Pancreas (tissue), 10 donors: ENCODE measurements at regions not wholly inside any gene's neighbourhood (a gene's known extent, or its start where the extent isn't known, plus 50 kb on each side); places are given as distances from the start of the nearest gene placed in this dataset.
A peak's percentile ranks its signal among the peaks of the same experiment; 100 is the strongest.

Experiments
- ATAC-seq, 4 donors: fragments of 200-7000 bp; cut with Tn5 transposase; one replicate each; pipeline versions ENCODE4 v1.8.0 to v1.9.1; 2020; ENCODE audit warnings: mild to moderate bottlenecking in 4 of 4, moderate library complexity in 4 of 4
- DNase-seq, 6 donors: peaks; one replicate each; pipeline ENCODE4 v3.0.0-alpha.2; 2020
- FAIRE-seq: peaks from 2 replicates; lab custom pipeline; 2012; peaks lifted over from hg19 to GRCh38; lab: Jason Lieb, UNC
- H3K27ac ChIP-seq, 4 donors: fragments of 200-600 bp; sonication (generic); 1 replicate in 3 of 4; 2 replicates in 1 of 4; pipeline versions ENCODE4 v1.5.0 to v1.8.0; 2020
- H3K27me3 ChIP-seq, 4 donors: fragments of 200-600 bp; one replicate each; pipeline ENCODE4 v1.8.0; 2021
- H3K36me3 ChIP-seq, 3 donors: fragments of 200-600 bp; sonication (generic) in 1 of 3; one replicate each; pipeline versions ENCODE4 v1.5.0 to v1.8.0; 2020 to 2021
- H3K4me1 ChIP-seq, 3 donors: fragments of 200-600 bp; one replicate each; pipeline ENCODE4 v1.8.0; 2021
- H3K4me3 ChIP-seq, 4 donors: fragments of 200-600 bp; sonication (generic) in 2 of 4; one replicate each; pipeline versions ENCODE4 v1.5.0 to v1.8.0; 2020 to 2021
- H3K9me3 ChIP-seq, 4 donors: fragments of 200-600 bp; one replicate each; pipeline ENCODE4 v1.8.0; 2021
- CTCF ChIP-seq, 4 donors: fragments of 200-600 bp; sonication (generic) in 3 of 4; IDR thresholded peaks; one replicate each; pipeline versions ENCODE4 v1.5.0 to v1.8.0; 2021; ENCODE audit warnings: antibody characterized with exemption in 4 of 4
- WGBS, 2 donors: extraction: QIAGEN DNeasy Blood & Tissue Kit; methylation state at CpG; one replicate each; pipeline ENCODE4 v1.1.7; 2013; 5-methylcytosine and 5-hydroxymethylcytosine counted together
- intact Hi-C, 3 donors: fragments of 100-400 bp; cut with DNase I; formaldehyde crosslinking; loops; one replicate each; pipeline versions ENCODE4 v1.11.1 to v1.14.2; 2022
- donor health status: healthy with polysubstance abuse.
- donor health status: DM: no; HTN: no; CAD: no; lungs with moderate emphysema.
- donor health status: DM: no; HTN: no; CAD: no.
- donor health status: control.
- donor health status: control.
- donor health status: Bipolar disorder and iron deficiency.
- donor health status: DM: yes; HTN: yes; CAD: no.
- donor health status: DM: no; HTN: no; CAD: no.
- donor health status: DM: no; HTN: no; CAD: no.
- donor health status: DM: yes; HTN: yes; CAD: no.

- Histone ChIP-seq H3K36me3 (no peaks in the 10 kb centered on the region), H3K9me3 (no peaks in the 10 kb centered on the region), H3K27ac (no peak overlapping the region), H3K27me3 (no peaks in the 10 kb centered on the region), H3K4me3 (no peak overlapping the region), H3K4me1 (no peaks in the 10 kb centered on the region)
- no peak for FAIRE-seq
- intact Hi-C loops: no loop called here
- no peak for DNase-seq
- 86 to 88% methylated on average over 2 of the region's 2 CpGs for WGBS, 2 donors
- no peak for ATAC-seq
- TF ChIP-seq CTCF (IDR thresholded peaks at IDR 0.05): no peak
These were observed 947.0 kb downstream of the REEP3 start for GRCh38 chr10:64468219-64468618.

- no peak overlapping the region for H3K4me3 ChIP-seq
- H3K27ac ChIP-seq: no peak overlapping the region
- H3K9me3 ChIP-seq: no peaks in the 10 kb centered on the region
- intact Hi-C loops: no loop called here
- H3K36me3 ChIP-seq: no peaks in the 10 kb centered on the region
- DNase-seq (no peak), ATAC-seq (no peak), FAIRE-seq (no peak)
- H3K27me3 ChIP-seq: no peaks in the 10 kb centered on the region
- H3K4me1 ChIP-seq: no peaks in the 10 kb centered on the region
- no peak for TF ChIP-seq CTCF (IDR thresholded peaks at IDR 0.05)
These were observed 955.3 kb downstream of the REEP3 start for GRCh38 chr10:64476506-64476905.

- FAIRE-seq (no peak), ATAC-seq (no peak), DNase-seq (no peak)
- intact Hi-C loops: no loop called here
- Histone ChIP-seq H3K4me3 (no peak overlapping the region), H3K9me3 (no peaks in the 10 kb centered on the region), H3K27me3 (no peaks in the 10 kb centered on the region), H3K36me3 (no peaks in the 10 kb centered on the region), H3K27ac (no peak overlapping the region), H3K4me1 (no peaks in the 10 kb centered on the region)
- no peak for TF ChIP-seq CTCF (IDR thresholded peaks at IDR 0.05)
These were observed 956.6 kb downstream of the REEP3 start for GRCh38 chr10:64477791-64478190.

GRCh38 chr10:64484811-64485330 is 963.7 kb downstream of the REEP3 start:
- no peaks in the 10 kb centered on the region for H3K4me1 ChIP-seq
- ATAC-seq: no peak
- no peak for DNase-seq
- H3K36me3 ChIP-seq: no peaks in the 10 kb centered on the region
- intact Hi-C loops: no loop called here
- no peaks in the 10 kb centered on the region for H3K9me3 ChIP-seq
- no peak for TF ChIP-seq CTCF (IDR thresholded peaks at IDR 0.05)
- no peak for FAIRE-seq
- no peaks in the 10 kb centered on the region for H3K27me3 ChIP-seq
- no peak overlapping the region for H3K4me3 ChIP-seq
- H3K27ac ChIP-seq: no peak overlapping the region

GRCh38 chr10:64486149-64486548 is 964.9 kb downstream of the REEP3 start:
- H3K27me3 ChIP-seq: no peaks in the 10 kb centered on the region
- H3K36me3 ChIP-seq: no peaks in the 10 kb centered on the region
- FAIRE-seq (no peak), ATAC-seq (peak in 1 of 4 donors; percentile 29), DNase-seq (no peak)
- no peak overlapping the region for H3K4me3 ChIP-seq
- H3K9me3 ChIP-seq: no peaks in the 10 kb centered on the region
- H3K27ac ChIP-seq: no peak overlapping the region
- 49 to 67% methylated on average over 2 of the region's 2 CpGs for whole genome bisulfite sequencing, 2 donors
- intact Hi-C loops: no loop called here
- no peaks in the 10 kb centered on the region for H3K4me1 ChIP-seq
- no peak for TF ChIP-seq CTCF (IDR thresholded peaks at IDR 0.05)
